Psoas muscle (tissue), 7 donors: ENCODE measurements at regions not wholly inside any gene's neighbourhood (a gene's known extent, or its start where the extent isn't known, plus 50 kb on each side); places are given as distances from the start of the nearest gene placed in this dataset.

Source experiments
- ATAC-seq, 4 donors: fragments of 200-7000 bp; cut with Tn5 transposase; one replicate each; pipeline ENCODE4 v1.9.1; 2020; ENCODE audit warnings: moderate library complexity in 3 of 4, mild to moderate bottlenecking in 2 of 4
- DNase-seq, 2 donors: peaks; one replicate each; pipeline ENCODE4 v3.0.0-alpha.2; 2020
- H3K27ac ChIP-seq: fragments of 200-600 bp; one replicate; pipeline ENCODE4 v1.8.0; 2022
- H3K27me3 ChIP-seq, 3 donors: fragments of 200-600 bp in 1 of 3; one replicate each; pipeline versions ENCODE4 v1.6.1 to v1.8.0; 2013 to 2022; ENCODE audit warnings: low read length in 2 of 3, mild to moderate bottlenecking in 2 of 3, moderate library complexity in 1 of 3; ENCODE audit not compliant: insufficient read depth in 3 of 3
- H3K36me3 ChIP-seq, 2 donors: fragments of 200-600 bp in 1 of 2; one replicate each; pipeline versions ENCODE4 v1.6.1 to v1.8.0; 2013 to 2022; ENCODE audit warnings: low read depth in 1 of 2, mild to moderate bottlenecking in 1 of 2, moderate library complexity in 1 of 2; ENCODE audit not compliant: insufficient read depth in 1 of 2
- H3K4me1 ChIP-seq: fragments of 200-600 bp; one replicate; pipeline ENCODE4 v1.8.0; 2022
- H3K4me3 ChIP-seq: fragments of 200-600 bp; one replicate; pipeline ENCODE4 v1.8.0; 2022; ENCODE audit warnings: mild to moderate bottlenecking
- H3K9me3 ChIP-seq: fragments of 200-600 bp; one replicate; pipeline ENCODE4 v1.8.0; 2022
- CTCF ChIP-seq: fragments of 200-600 bp; IDR thresholded peaks from one replicate; pipeline ENCODE4 v1.8.0; 2022; ENCODE audit warnings: antibody characterized with exemption
- WGBS, 3 donors: extraction: QIAGEN DNeasy Blood & Tissue Kit; methylation state at CpG; one replicate each; pipeline versions ENCODE4 v1.1.6 to v1.1.7; 2013; 5-methylcytosine and 5-hydroxymethylcytosine counted together
- intact Hi-C, 2 donors: fragments of 100-400 bp; cut with DNase I; formaldehyde crosslinking; loops; one replicate each; pipeline versions ENCODE4 v1.11.0 to v1.14.2; 2022
- donor health status: healthy with polysubstance abuse.
- donor health status: DM: no; HTN: no; CAD: no; lungs with moderate emphysema.
- donor health status: Bipolar disorder and iron deficiency.
- donor health status: healthy.
- donor health status: DM: yes; HTN: yes; CAD: no.
- donor health status: DM: no; HTN: no; CAD: no.
- donor health status: DM: yes; HTN: yes; CAD: no.

GRCh38 chr10:9547936-9548904 lies 1469.5 kb upstream of the CELF2 start:
- intact Hi-C loops: no loop called here
- Histone ChIP-seq H3K36me3 (no peaks in the 10 kb centered on the region), H3K27me3 (no peaks in the 10 kb centered on the region), H3K27ac (no peak overlapping the region), H3K4me3 (no peak overlapping the region), H3K4me1 (no peaks in the 10 kb centered on the region), H3K9me3 (no peaks in the 10 kb centered on the region)
- DNase-seq: no peak
- 17 to 36% (median 21%) methylated on average over 3 of the region's 3 CpGs for WGBS, 3 donors
- no peak for TF ChIP-seq CTCF
- no peak for ATAC-seq

- 92 to 98% (median 92%) methylated on average over 2 of the region's 2 CpGs for WGBS, 3 donors
- H3K27ac ChIP-seq: no peak overlapping the region
- TF ChIP-seq CTCF: no peak
- no peaks in the 10 kb centered on the region for H3K27me3 ChIP-seq
- DNase-seq: no peak
- H3K9me3 ChIP-seq: no peaks in the 10 kb centered on the region
- H3K4me3 ChIP-seq: no peak overlapping the region
- H3K4me1 ChIP-seq: no peaks in the 10 kb centered on the region
- H3K36me3 ChIP-seq: no peaks in the 10 kb centered on the region
- no peak for ATAC-seq
- intact Hi-C loops: no loop called here
These were observed 1466.9 kb upstream of the CELF2 start for GRCh38 chr10:9550810-9551209.

- ATAC-seq: no peak
- H3K9me3 ChIP-seq: no peaks in the 10 kb centered on the region
- H3K4me1 ChIP-seq: no peaks in the 10 kb centered on the region
- no peak for DNase-seq
- intact Hi-C loops: no loop called here
- H3K36me3 ChIP-seq: no peaks in the 10 kb centered on the region
- TF ChIP-seq CTCF: no peak
- H3K27me3 ChIP-seq: no peaks in the 10 kb centered on the region
- no peak overlapping the region for H3K4me3 ChIP-seq
- 7 to 19% (median 8%) methylated on average over 1 of the region's 1 CpG for WGBS, 3 donors
- H3K27ac ChIP-seq: no peak overlapping the region
These were observed 1463.4 kb upstream of the CELF2 start for GRCh38 chr10:9554321-9554720.

- Histone ChIP-seq H3K27me3 (no peaks in the 10 kb centered on the region), H3K4me3 (no peak overlapping the region), H3K4me1 (no peaks in the 10 kb centered on the region), H3K36me3 (no peaks in the 10 kb centered on the region), H3K9me3 (no peaks in the 10 kb centered on the region), H3K27ac (no peak overlapping the region)
- no peak for DNase-seq
- 22 to 32% (median 24%) methylated on average over 3 of the region's 3 CpGs for WGBS, 3 donors
- no peak for TF ChIP-seq CTCF
- intact Hi-C loops: no loop called here
- ATAC-seq: no peak
These were observed 1456.7 kb upstream of the CELF2 start for GRCh38 chr10:9560976-9561375.
